Astrocyte of the cerebellum (primary cell): ENCODE measurements at regions not wholly inside any gene's neighbourhood (a gene's known extent, or its start where the extent isn't known, plus 50 kb on each side); places are given as distances from the start of the nearest gene placed in this dataset.

Experiments
- DNase-seq: peaks from one replicate; pipeline ENCODE4 v3.0.0-alpha.2; 2011; ENCODE audit warnings: low read depth
- H3K4me3 ChIP-seq: 2 replicates; pipeline ENCODE4 v1.5.1; 2011; ENCODE audit warnings: mild to moderate bottlenecking, low read depth, low read length, moderate library complexity
- in situ Hi-C: cut with HindIII; loops from 2 replicates; pipeline ENCODE4 v1.10.0; 2017; ENCODE audit warnings: low sequenced_read_pairs
- TF ChIP-seq, protein P1 (sequence below): IDR thresholded peaks from 2 replicates; pipeline ENCODE4 v1.5.1; 2012; ENCODE audit warnings: low read length, low read depth, moderate library complexity, mild to moderate bottlenecking; ENCODE audit errors: missing control alignments

DNA sequence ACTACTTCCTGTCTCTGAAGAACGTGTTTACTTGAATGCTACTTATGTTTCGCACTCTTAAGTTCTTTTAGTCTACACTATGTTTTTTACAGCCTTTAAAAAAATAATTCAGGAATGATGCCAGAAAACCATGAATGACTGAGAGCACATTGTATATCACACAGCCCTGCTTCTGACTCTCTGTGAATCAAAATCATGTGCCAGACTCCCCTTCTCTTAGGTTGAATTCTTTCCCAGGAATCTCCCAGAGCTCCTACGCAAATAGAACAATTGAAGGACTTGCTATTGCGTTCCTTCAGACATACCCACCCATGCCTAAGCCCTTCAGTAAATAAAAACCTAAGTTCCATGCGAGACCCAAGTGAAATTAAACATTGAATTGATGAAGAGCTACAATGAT lies 782.0 kb upstream of the ALCAM start:
- TF ChIP-seq, protein P1, sequence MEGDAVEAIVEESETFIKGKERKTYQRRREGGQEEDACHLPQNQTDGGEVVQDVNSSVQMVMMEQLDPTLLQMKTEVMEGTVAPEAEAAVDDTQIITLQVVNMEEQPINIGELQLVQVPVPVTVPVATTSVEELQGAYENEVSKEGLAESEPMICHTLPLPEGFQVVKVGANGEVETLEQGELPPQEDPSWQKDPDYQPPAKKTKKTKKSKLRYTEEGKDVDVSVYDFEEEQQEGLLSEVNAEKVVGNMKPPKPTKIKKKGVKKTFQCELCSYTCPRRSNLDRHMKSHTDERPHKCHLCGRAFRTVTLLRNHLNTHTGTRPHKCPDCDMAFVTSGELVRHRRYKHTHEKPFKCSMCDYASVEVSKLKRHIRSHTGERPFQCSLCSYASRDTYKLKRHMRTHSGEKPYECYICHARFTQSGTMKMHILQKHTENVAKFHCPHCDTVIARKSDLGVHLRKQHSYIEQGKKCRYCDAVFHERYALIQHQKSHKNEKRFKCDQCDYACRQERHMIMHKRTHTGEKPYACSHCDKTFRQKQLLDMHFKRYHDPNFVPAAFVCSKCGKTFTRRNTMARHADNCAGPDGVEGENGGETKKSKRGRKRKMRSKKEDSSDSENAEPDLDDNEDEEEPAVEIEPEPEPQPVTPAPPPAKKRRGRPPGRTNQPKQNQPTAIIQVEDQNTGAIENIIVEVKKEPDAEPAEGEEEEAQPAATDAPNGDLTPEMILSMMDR = no peak
- in situ Hi-C loops = no loop called here
- H3K4me3 ChIP-seq = no peak overlapping the region
- DNase-seq = no peak

DNA sequence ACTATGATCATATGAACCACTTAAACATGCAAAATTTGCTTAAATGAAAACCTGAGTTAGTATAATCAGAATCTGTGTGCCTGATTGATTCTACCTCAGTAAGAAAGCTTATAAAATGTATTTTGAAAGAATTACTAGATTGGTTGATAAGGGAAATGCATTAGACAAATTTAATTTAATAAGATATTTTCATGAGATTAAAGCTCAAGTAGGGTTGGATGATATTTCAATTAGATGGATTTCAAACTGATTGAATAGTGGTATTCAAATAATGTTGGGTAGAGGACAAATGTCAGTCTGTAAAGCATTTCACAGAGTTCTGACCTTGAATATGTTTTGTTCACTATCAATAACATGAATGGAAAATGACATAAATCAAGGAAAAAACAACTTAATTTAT lies 780.4 kb upstream of the ALCAM start:
- no peak overlapping the region for H3K4me3 ChIP-seq
- in situ Hi-C loops = no loop called here
- DNase-seq = no peak
- TF ChIP-seq, protein P1 = no peak

DNA sequence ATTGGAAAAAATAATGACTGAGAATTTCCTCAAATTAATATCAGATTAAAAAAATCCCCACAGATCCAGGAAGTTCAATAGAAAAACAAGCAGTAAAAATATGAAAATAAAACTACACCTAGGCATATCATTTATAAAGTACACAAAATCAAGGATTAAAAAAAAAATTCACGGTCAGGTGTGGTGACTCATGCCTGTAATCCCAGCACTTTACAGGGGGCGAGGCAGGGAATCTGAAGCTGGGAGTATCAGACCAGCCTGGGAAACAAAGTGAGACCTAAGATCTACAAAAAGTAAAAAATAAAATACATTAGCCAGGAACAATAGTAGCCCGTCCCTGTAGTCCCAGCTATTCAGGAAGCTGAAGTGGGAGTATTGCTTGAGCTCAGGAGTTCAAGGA lies 778.3 kb upstream of the ALCAM start:
- no peak for DNase-seq
- TF ChIP-seq, protein P1 = no peak
- no peak overlapping the region for H3K4me3 ChIP-seq
- in situ Hi-C loops = no loop called here

- in situ Hi-C loops = no loop called here
- TF ChIP-seq, protein P1 = no peak
- no peak for DNase-seq
- no peak overlapping the region for H3K4me3 ChIP-seq
Measured at GRCh38 chr3:104591776-104592175, 774.9 kb upstream of the ALCAM start.

DNA sequence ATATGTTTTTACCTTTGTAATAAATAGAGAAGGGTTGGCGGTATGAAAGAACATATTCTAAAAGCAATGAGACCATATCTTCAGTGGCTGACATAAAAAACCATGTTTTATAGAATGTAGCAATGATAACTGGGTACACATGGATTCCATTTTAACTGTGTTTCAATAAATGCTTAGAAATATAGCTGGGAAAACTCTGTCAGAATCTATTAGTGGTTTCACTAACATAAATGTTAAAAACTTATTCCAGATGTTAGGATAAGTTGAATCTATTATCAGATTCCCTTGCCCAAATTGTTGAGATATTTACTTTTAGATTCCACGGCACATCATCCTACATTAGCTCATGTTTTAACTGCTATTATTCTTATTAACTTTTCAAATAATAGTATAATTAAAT lies 772.2 kb upstream of the ALCAM start:
- H3K4me3 ChIP-seq = no peak overlapping the region
- no peak for DNase-seq
- TF ChIP-seq, protein P1 = no peak
- in situ Hi-C loops = no loop called here

- DNase-seq = no peak
- in situ Hi-C loops = no loop called here
- TF ChIP-seq, protein P1 = no peak
- H3K4me3 ChIP-seq = no peak overlapping the region
Measured at GRCh38 chr3:104596054-104596453, 770.7 kb upstream of the ALCAM start.

DNA sequence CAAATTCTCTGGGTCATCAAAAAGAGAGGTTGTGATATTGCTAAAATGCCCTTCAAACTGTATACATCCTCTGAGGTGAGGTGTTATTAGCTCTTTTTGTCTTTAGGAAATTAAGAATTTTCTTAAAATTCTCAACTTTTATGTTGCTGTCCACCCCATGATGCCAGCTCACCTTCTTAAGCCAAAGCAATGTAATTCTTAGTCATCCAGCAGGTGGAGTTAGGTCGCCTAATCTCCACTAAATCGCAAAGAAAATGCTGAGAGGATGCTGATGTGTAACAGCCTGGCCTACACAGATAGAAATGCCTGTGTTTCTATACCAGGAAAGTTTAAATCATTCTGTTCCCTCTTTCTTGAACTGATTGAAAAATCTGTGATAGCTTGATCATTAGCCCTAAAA lies 770.2 kb upstream of the ALCAM start:
- in situ Hi-C loops = no loop called here
- H3K4me3 ChIP-seq = no peak overlapping the region
- DNase-seq = peak; percentile 53
- TF ChIP-seq, protein P1 = peak; percentile 73
